ENCODE measurements at regions not wholly inside any gene's neighbourhood (a gene's known extent, or its start where the extent isn't known, plus 50 kb on each side); places are given as distances from the start of the nearest gene placed in this dataset.

GRCh38 chr16:17691899-17692176 lies 221.1 kb upstream of the XYLT1 start:
- no peak for TF ChIP-seq CTCF (IDR thresholded peaks at IDR 0.05; ENCODE audit: insufficient read depth, low read length, severe bottlenecking)
- H3K27me3 ChIP-seq (ENCODE audit: control insufficient read depth, insufficient read depth, low read length) = no peaks in the 10 kb centered on the region
- no peak for FAIRE-seq
- no peak overlapping the region for H3K4me3 ChIP-seq (ENCODE audit: low read depth, low read length)
- H3K36me3 ChIP-seq (ENCODE audit: control insufficient read depth, insufficient read depth, low read length) = no peaks in the 10 kb centered on the region
- DNase-seq (ENCODE audit: low read depth) = no peak

- no peak for DNase-seq (ENCODE audit: low read depth)
- no peaks in the 10 kb centered on the region for H3K27me3 ChIP-seq (ENCODE audit: control insufficient read depth, insufficient read depth, low read length)
- no peak for FAIRE-seq
- no peak for TF ChIP-seq CTCF (IDR thresholded peaks at IDR 0.05; ENCODE audit: insufficient read depth, low read length, severe bottlenecking)
- no peak overlapping the region for H3K4me3 ChIP-seq (ENCODE audit: low read depth, low read length)
- no peaks in the 10 kb centered on the region for H3K36me3 ChIP-seq (ENCODE audit: control insufficient read depth, insufficient read depth, low read length)
These were observed 220.5 kb upstream of the XYLT1 start for GRCh38 chr16:17691106-17691898.

- Histone ChIP-seq H3K36me3 (ENCODE audit: control insufficient read depth, insufficient read depth, low read length) (no peaks in the 10 kb centered on the region), H3K27me3 (ENCODE audit: control insufficient read depth, insufficient read depth, low read length) (no peaks in the 10 kb centered on the region), H3K4me3 (ENCODE audit: low read depth, low read length) (no peak overlapping the region)
- TF ChIP-seq CTCF (IDR thresholded peaks at IDR 0.05; ENCODE audit: insufficient read depth, low read length, severe bottlenecking) = no peak
- no peak for FAIRE-seq
- DNase-seq (ENCODE audit: low read depth) = no peak
These were observed 214.7 kb upstream of the XYLT1 start for GRCh38 chr16:17685447-17685846.

- no peaks in the 10 kb centered on the region for H3K27me3 ChIP-seq (ENCODE audit: control insufficient read depth, insufficient read depth, low read length)
- no peak for TF ChIP-seq CTCF (IDR thresholded peaks at IDR 0.05; ENCODE audit: insufficient read depth, low read length, severe bottlenecking)
- H3K4me3 ChIP-seq (ENCODE audit: low read depth, low read length) = no peak overlapping the region
- FAIRE-seq (no peak), DNase-seq (ENCODE audit: low read depth) (no peak)
- H3K36me3 ChIP-seq (ENCODE audit: control insufficient read depth, insufficient read depth, low read length) = no peaks in the 10 kb centered on the region
These were observed 212.5 kb upstream of the XYLT1 start for GRCh38 chr16:17683281-17683680.

- no peak for FAIRE-seq
- no peak for DNase-seq (ENCODE audit: low read depth)
- Histone ChIP-seq H3K4me3 (ENCODE audit: low read depth, low read length) (no peak overlapping the region), H3K27me3 (ENCODE audit: control insufficient read depth, insufficient read depth, low read length) (no peaks in the 10 kb centered on the region), H3K36me3 (ENCODE audit: control insufficient read depth, insufficient read depth, low read length) (no peaks in the 10 kb centered on the region)
- TF ChIP-seq CTCF (IDR thresholded peaks at IDR 0.05; ENCODE audit: insufficient read depth, low read length, severe bottlenecking) = no peak
These were observed 205.4 kb upstream of the XYLT1 start for GRCh38 chr16:17676171-17676570.

GRCh38 chr16:17668386-17668785 lies 197.6 kb upstream of the XYLT1 start:
- FAIRE-seq (no peak), DNase-seq (ENCODE audit: low read depth) (no peak)
- Histone ChIP-seq H3K4me3 (ENCODE audit: low read depth, low read length) (no peak overlapping the region), H3K36me3 (ENCODE audit: control insufficient read depth, insufficient read depth, low read length) (no peaks in the 10 kb centered on the region), H3K27me3 (ENCODE audit: control insufficient read depth, insufficient read depth, low read length) (no peaks in the 10 kb centered on the region)
- no peak for TF ChIP-seq CTCF (IDR thresholded peaks at IDR 0.05; ENCODE audit: insufficient read depth, low read length, severe bottlenecking)
